ENCODE measurements at regions not wholly inside any gene's neighbourhood (a gene's known extent, or its start where the extent isn't known, plus 50 kb on each side); places are given as distances from the start of the nearest gene placed in this dataset.

DNA sequence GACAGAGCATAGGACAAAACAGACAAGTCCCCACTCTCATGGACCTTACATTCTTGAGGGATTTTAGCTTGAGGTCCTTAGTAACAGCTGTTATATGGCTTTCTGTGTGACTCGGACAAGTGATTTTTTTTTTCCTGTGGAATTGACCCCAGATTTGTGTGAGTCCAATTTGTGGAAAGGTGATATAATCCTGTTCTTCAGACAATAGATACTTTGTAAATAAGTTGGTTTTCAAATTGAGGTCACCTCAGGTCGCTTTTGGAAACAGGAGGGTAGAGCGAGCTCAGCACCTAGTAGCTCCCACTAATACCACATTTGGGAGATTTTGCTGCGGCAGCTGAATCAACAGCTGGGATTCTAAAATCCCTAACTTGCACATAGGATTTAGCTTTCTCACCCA lies 1008.8 kb downstream of the ADGRL3 start:
- Histone ChIP-seq H3K27ac (ENCODE audit: control insufficient read depth, insufficient read depth) (no peak overlapping the region), H3K4me3 (no peak overlapping the region), H4K20me1 (ENCODE audit: control insufficient read depth, insufficient read depth) (no peaks in the 10 kb centered on the region), H3K9ac (ENCODE audit: control insufficient read depth, insufficient read depth, low read length) (no peak overlapping the region), H3K4me2 (ENCODE audit: control insufficient read depth, insufficient read depth) (no peak overlapping the region), H3K27me3 (replicated peaks in 1 of 2; ENCODE audit: control insufficient read depth in 2 of 2, insufficient read depth in 2 of 2, low read length in 1 of 2) (no peaks in the 10 kb centered on the region), H3K9me3 (replicated peaks; ENCODE audit: control insufficient read depth, insufficient read depth, low read length) (no peaks in the 10 kb centered on the region), H2AFZ (ENCODE audit: control insufficient read depth, low read depth, low read length) (no peak overlapping the region), H3K36me3 (ENCODE audit: control insufficient read depth in 2 of 2, insufficient read depth in 2 of 2, low read length in 1 of 2) (no peaks in the 10 kb centered on the region), H3K79me2 (ENCODE audit: control insufficient read depth, insufficient read depth, low read length) (no peaks in the 10 kb centered on the region), H3K4me1 (ENCODE audit: control insufficient read depth, insufficient read depth, low read length) (no peaks in the 10 kb centered on the region)
- ATAC-seq, result no peak
- ChIA-PET POLR2A (no interaction called here), SMC1A (ENCODE audit: uncharacterized antibody, unreplicated experiment) (interaction anchor here (0.6 to 1.0 kb wide), 6 partner anchors 10 to 482 kb away, joined by 3 to 4 read pairs (median 3); no protein-coding TSS in a partner anchor), CTCF (interaction anchor here (0.6 kb wide), 1 partner anchor 166 kb away, joined by 3 read pairs; no protein-coding TSS in a partner anchor), RAD21 (ENCODE audit: unreplicated experiment) (interaction anchor here (1.1 kb wide), 1 partner anchor 12 kb away, joined by 3 read pairs; no protein-coding TSS in a partner anchor)
- FAIRE-seq, result no peak
- TF ChIP-seq ASH2L (IDR thresholded peaks at IDR 0.05; ENCODE audit: borderline replicate concordance, low read depth) (no peak), POLR2A (IDR thresholded peaks at IDR 0.05; ENCODE audit: low read depth, low read length) (no peak), ZSCAN29 (IDR thresholded peaks at IDR 0.05) (no peak), ATF7 (IDR thresholded peaks at IDR 0.05; ENCODE audit: low read depth) (no peak)
- intact Hi-C loops (cut with micrococcal nuclease; ENCODE audit: unreplicated experiment) (no loop called here), in situ Hi-C loops (cut with MboI) (no loop called here)
- 34% methylated on average over 4 of the region's 4 CpGs for WGBS (ENCODE audit: insufficient coverage, insufficient replicate concordance, low lambda C conversion rate, missing lambda C conversion rate)
- no TSS peak for BruUV-seq (replicated peaks)
- no peak for DNase-seq (ENCODE audit: low read depth, low spot score)

DNA sequence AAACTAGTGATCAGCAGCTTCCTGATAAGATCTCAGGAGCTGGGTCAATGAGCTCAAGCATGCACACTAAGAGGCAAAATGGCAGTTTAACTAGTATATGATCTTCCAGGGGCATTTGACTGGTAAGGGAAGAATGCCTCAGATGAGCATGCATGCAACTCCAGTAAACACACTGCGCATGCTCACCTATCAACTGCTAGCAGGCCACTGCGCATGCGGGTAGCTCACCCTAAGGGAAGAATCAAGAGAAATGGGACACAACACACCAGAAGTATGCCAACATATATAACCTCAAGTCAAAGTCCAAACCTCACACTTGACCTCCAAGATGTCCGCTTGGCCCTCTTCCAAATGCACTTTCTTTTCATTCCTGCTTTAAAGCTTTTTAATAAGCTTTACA lies 1004.0 kb downstream of the ADGRL3 start:
- no TSS peak for BruUV-seq (replicated peaks)
- no peak for FAIRE-seq
- Histone ChIP-seq H3K4me1 (ENCODE audit: control insufficient read depth, insufficient read depth, low read length) (no peaks in the 10 kb centered on the region), H3K27me3 (replicated peaks in 1 of 2; ENCODE audit: control insufficient read depth in 2 of 2, insufficient read depth in 2 of 2, low read length in 1 of 2) (no peaks in the 10 kb centered on the region), H3K9ac (ENCODE audit: control insufficient read depth, insufficient read depth, low read length) (no peak overlapping the region), H4K20me1 (ENCODE audit: control insufficient read depth, insufficient read depth) (no peaks in the 10 kb centered on the region), H3K79me2 (ENCODE audit: control insufficient read depth, insufficient read depth, low read length) (no peaks in the 10 kb centered on the region), H3K9me3 (replicated peaks; ENCODE audit: control insufficient read depth, insufficient read depth, low read length) (no peaks in the 10 kb centered on the region), H3K4me3 (no peak overlapping the region), H2AFZ (ENCODE audit: control insufficient read depth, low read depth, low read length) (no peak overlapping the region), H3K27ac (ENCODE audit: control insufficient read depth, insufficient read depth) (no peak overlapping the region), H3K36me3 (ENCODE audit: control insufficient read depth in 2 of 2, insufficient read depth in 2 of 2, low read length in 1 of 2) (no peaks in the 10 kb centered on the region), H3K4me2 (ENCODE audit: control insufficient read depth, insufficient read depth) (no peak overlapping the region)
- WGBS (ENCODE audit: insufficient coverage, insufficient replicate concordance, low lambda C conversion rate, missing lambda C conversion rate), result 66% methylated on average over 4 of the region's 4 CpGs
- in situ Hi-C loops (cut with MboI), result no loop called here
- ChIA-PET SMC1A (ENCODE audit: uncharacterized antibody, unreplicated experiment) (no interaction called here), CTCF (interaction anchor here (0.5 to 1.3 kb wide), 2 partner anchors 67 to 312 kb away, joined by 3 read pairs; no protein-coding TSS in a partner anchor), POLR2A (no interaction called here), RAD21 (ENCODE audit: unreplicated experiment) (no interaction called here)
- intact Hi-C loops (cut with micrococcal nuclease; ENCODE audit: unreplicated experiment), result no loop called here
- DNase-seq (ENCODE audit: low read depth, low spot score), result no peak
- ATAC-seq, result no peak
- no peak for TF ChIP-seq NFIC (IDR thresholded peaks at IDR 0.05; ENCODE audit: low read depth, low read length)
- no peak for TF ChIP-seq YBX1 (IDR thresholded peaks at IDR 0.05)
- no peak for TF ChIP-seq RB1 (IDR thresholded peaks at IDR 0.05; ENCODE audit: borderline replicate concordance)
- no peak for TF ChIP-seq JUND (IDR thresholded peaks at IDR 0.05; ENCODE audit: low read depth, low read length)
- TF ChIP-seq FOXM1 (IDR thresholded peaks at IDR 0.05; ENCODE audit: low read depth, low read length), result no peak
- TF ChIP-seq SREBF1 (IDR thresholded peaks at IDR 0.05; ENCODE audit: low read length), result no peak
- TF ChIP-seq KAT2A (conservative IDR thresholded peaks at IDR 0.05; ENCODE audit: control insufficient read depth, low read depth, low read length), result no peak
- no peak for TF ChIP-seq NR2F1 (conservative IDR thresholded peaks at IDR 0.05)
- no peak for TF ChIP-seq NFYA (IDR thresholded peaks at IDR 0.05; ENCODE audit: borderline replicate concordance, low read depth, low read length)
- TF ChIP-seq, protein P1, sequence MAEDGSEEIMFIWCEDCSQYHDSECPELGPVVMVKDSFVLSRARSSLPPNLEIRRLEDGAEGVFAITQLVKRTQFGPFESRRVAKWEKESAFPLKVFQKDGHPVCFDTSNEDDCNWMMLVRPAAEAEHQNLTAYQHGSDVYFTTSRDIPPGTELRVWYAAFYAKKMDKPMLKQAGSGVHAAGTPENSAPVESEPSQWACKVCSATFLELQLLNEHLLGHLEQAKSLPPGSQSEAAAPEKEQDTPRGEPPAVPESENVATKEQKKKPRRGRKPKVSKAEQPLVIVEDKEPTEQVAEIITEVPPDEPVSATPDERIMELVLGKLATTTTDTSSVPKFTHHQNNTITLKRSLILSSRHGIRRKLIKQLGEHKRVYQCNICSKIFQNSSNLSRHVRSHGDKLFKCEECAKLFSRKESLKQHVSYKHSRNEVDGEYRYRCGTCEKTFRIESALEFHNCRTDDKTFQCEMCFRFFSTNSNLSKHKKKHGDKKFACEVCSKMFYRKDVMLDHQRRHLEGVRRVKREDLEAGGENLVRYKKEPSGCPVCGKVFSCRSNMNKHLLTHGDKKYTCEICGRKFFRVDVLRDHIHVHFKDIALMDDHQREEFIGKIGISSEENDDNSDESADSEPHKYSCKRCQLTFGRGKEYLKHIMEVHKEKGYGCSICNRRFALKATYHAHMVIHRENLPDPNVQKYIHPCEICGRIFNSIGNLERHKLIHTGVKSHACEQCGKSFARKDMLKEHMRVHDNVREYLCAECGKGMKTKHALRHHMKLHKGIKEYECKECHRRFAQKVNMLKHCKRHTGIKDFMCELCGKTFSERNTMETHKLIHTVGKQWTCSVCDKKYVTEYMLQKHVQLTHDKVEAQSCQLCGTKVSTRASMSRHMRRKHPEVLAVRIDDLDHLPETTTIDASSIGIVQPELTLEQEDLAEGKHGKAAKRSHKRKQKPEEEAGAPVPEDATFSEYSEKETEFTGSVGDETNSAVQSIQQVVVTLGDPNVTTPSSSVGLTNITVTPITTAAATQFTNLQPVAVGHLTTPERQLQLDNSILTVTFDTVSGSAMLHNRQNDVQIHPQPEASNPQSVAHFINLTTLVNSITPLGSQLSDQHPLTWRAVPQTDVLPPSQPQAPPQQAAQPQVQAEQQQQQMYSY (CRISPR knock-in tag; IDR thresholded peaks at IDR 0.05), result no peak
- TF ChIP-seq EGR1 (IDR thresholded peaks at IDR 0.05; ENCODE audit: borderline replicate concordance in 1 of 2, low read depth in 2 of 2, low read length in 2 of 2), result no peak
- no peak for TF ChIP-seq ZZZ3 (IDR thresholded peaks at IDR 0.05; ENCODE audit: control insufficient read depth, insufficient read length, low read depth)
- no peak for TF ChIP-seq TARDBP (IDR thresholded peaks at IDR 0.05; ENCODE audit: borderline replicate concordance)
- TF ChIP-seq BMI1 (IDR thresholded peaks at IDR 0.05; ENCODE audit: borderline replicate concordance), result no peak

All from GM12878 (cell line).